ENCODE measurements at regions not wholly inside any gene's neighbourhood (a gene's known extent, or its start where the extent isn't known, plus 50 kb on each side); places are given as distances from the start of the nearest gene placed in this dataset.

DNA sequence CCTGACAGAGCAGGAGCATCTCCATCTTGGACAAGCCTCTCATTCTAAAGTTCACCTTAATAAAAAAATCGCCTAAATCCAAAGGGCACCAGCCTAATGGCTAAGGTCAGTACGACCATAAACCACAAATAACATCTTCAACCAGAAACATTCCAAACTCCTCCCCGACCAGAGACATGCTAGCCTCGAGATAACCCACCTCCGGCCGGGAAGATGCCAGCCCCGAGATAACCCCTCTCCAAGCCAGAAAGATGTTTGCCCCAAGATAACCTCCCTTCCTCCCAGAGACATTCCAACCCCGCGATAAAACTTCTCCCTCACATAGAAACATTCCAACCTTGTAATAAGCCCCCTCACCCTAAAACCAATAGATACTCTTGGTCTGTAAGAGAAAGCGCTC lies 86.8 kb upstream of the PKP2 start:
- TF ChIP-seq FOXM1 (IDR thresholded peaks at IDR 0.05; ENCODE audit: borderline replicate concordance): no peak
- TF ChIP-seq BHLHE40 (IDR thresholded peaks at IDR 0.05; ENCODE audit: borderline replicate concordance): no peak
- no peak for TF ChIP-seq SP1 (IDR thresholded peaks at IDR 0.05)
- TF ChIP-seq CTBP1 (IDR thresholded peaks at IDR 0.05; ENCODE audit: borderline replicate concordance): no peak
- TF ChIP-seq ELF4 (IDR thresholded peaks at IDR 0.05): no peak
